Kasumi-1 (cell line): ENCODE measurements at regions not wholly inside any gene's neighbourhood (a gene's known extent, or its start where the extent isn't known, plus 50 kb on each side); places are given as distances from the start of the nearest gene placed in this dataset.
"Not testable (repeated sequence)": the region's sequence is repeated elsewhere in the genome, so short reads cannot be mapped to it uniquely, and the experiment has no call there.

Source experiments
- DNase-seq, 2 experiments: peaks; one replicate each; lab custom pipeline; 2025; lab: John Stamatoyannopoulos, UW

DNA sequence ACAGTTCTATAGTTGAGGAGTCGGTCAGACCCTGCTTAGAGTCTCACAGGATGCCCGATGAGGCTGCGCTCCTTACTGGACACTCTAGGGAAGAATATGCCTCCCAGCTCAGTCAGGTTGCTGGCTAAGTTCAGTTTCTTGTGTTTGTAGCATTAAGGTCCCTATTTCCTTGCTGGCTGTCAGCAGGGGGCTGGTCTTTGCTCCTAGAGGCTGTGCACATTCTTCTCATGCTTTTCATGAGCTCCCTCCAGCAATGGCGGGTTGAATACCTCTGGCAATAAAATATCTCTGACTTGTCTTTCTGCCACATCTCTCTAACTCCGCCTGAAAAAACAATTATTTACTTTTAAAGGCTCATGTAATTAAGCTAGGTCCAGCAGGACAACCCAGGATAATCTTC is 79.4 kb upstream of the DNAJC10 start:
- no peak for DNase-seq

DNA sequence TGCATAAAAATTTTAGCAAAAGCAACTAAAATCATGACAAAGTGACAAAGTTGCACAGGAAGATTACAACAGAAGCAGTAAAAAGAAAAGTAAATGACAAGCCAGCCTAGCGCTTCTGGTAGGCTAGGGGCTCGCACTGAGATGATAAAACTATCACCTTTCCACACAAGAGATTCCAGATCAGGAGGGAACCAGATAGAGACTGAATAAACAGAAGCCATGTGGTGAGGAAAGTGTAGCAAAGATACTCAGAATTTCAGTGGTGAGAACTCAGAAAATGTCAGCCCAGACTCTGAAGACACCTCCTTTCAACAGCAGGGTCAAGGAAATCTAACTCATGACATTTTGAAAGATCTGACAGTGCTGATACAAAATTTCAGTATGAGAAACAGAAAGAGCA is 77.4 kb upstream of the DNAJC10 start:
- DNase-seq = no peak

DNA sequence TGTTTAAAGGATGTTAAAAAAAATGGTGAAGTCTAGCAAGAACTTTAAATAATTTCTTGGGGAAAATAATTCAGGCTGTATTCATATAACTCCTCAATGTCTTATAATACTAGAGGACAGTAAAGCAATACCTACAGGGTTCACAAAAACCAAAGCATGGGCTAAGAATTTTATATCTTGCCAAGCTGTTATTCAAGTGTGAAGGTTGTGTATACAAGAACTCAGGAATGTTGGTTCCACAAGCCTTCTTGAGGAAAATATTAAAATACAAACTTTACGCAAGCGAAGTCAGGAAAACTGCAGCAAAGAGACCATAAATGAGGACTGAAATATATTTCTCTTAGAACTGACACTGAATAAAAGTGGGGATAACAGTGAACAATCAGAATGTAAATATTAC is 76.1 kb upstream of the DNAJC10 start:
- DNase-seq = no peak

DNA sequence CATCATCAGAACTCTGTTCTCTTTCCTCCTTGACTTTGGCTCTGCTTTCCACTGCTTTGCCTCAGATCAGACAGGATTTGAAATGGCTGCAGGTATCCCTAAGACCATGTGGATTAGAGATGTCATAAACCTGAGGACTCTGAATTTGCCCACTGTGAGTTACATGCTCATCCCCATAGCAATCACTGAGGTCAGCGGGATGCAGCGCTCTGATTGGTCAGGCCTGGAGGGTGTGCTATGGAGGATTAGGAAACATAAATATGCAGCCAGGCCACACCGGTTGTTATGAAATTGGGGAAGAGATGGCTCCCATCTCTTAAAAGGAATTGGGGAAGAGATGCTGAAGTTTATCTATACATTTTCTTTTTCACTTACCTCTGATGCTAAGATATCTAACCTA is 73.7 kb upstream of the DNAJC10 start:
- DNase-seq = peak; percentile 42 to 48

DNA sequence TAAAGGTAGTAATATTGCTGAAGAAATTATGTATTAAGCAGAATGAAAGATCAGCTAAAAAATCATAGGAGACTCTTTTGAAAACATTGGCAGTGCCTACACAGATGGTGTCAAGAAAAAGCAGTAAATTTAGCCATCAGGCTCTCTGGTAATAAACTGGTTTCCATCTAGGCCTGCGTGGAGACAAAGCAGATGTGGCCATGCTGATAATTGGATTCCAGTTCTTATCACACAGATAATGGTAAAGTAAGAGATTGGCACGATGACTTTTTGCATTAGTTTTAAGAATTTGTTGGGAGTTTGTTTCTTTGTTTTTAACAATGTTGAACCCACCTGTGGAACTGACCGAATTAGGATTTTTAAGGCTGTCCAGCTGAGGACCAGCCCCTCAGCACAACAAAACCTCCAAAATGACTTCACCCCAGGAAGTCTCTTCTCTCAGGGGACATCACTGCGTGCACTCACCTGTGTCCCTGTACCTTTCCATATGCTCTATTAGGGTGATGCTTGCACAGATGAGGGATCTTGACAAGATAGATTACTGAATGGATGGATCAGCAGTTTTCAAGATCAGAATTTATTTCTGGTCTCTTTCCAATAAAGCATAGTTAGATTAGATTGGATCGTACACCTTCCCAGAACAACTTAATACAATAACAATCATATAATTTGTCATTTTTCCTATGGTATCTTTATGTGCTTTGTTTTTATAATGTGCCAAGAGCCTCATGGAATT is 69.1 kb upstream of the DNAJC10 start:
- no peak for DNase-seq

DNA sequence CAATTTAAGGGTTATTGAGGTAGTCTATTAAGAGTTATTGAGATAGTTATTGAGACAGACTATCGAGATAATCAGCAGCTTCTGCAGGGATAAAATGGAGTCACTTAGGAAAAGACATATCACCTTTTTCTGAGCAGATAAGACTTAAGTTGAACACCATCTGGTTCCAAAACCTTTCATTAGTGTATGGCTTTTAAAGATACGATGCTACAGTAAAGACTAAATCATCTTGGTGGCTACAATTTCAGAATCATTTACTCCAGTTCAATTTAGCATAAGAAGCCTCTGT is 68.6 kb upstream of the DNAJC10 start:
- no peak for DNase-seq

DNA sequence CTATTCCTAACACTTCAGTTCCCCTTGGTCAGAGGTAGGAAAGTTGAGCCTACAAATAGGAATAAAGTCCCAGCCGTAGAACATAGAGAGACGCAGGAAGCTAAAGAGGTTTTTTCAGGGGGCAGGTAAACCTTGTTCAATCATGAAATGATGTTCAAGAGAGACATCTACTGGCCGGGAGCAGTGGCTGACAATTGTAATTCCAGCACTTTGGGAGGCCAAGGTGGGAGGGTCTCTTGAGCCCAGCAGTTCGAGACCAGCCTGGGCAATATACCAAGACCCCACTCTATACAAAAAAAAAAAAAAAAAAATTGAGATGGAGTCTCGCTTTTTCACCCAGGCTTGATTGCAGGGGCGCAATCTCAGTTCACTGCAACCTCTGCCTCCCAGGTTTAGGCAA is 66.7 kb upstream of the DNAJC10 start:
- DNase-seq = peak; percentile 52 to 72

DNA sequence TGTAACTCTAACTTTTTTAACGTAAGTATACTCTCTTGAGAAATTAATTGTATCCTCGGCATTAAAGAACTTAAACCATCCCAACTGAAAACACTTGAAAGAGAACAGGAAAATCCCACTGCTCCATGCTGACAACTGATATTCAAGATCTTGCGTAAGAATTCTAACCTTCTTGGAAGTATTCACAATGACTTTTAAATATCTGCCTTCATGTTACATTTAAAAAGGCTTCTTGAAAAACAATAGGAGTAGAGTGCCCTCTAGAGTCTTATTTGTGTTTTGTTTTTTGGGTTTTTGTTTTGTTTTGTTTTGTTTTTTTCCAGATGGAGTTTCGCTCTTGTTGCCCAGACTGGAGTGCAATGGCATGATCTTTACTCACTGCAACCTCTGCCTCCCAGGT is 65.4 kb upstream of the DNAJC10 start:
- peak; percentile 87 to 92 for DNase-seq

DNA sequence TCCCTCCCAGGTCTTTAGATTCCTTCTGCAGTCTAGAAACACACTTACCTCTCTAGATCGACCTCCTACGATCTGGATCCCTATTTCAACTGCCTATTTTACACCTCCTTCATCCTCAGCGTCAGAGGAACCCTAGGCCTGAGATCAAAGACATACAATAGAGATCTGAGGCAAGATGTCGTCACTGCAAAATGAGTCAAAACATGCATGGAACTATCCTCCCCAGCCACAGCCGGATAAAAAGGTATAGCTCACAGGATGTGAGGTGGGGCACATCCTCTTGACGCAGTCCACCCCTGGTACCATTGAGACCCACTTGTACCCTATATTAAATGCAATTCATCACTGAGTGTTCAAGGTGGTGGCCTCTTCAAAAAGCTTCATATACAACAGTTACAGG is 63.7 kb upstream of the DNAJC10 start:
- no peak for DNase-seq

DNA sequence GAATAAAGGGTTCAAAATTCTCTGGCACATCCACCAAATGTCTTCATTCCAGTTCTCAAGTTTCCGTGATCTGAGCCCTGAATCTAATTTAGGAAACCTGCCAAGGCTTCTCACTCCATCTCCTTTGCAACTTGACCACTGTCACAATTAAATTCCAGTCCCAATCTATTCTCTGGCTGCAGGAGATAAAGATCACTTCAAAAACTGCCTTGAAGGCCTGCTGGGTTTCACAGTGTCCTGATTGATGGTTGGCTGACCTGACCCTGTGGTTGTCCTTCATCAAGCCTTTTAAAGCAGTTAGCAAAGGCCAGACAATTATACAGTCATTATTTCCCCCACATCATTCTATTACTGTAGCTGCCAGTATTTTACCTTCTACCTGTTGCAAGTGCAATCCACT is 60.3 kb upstream of the DNAJC10 start:
- no peak for DNase-seq

DNA sequence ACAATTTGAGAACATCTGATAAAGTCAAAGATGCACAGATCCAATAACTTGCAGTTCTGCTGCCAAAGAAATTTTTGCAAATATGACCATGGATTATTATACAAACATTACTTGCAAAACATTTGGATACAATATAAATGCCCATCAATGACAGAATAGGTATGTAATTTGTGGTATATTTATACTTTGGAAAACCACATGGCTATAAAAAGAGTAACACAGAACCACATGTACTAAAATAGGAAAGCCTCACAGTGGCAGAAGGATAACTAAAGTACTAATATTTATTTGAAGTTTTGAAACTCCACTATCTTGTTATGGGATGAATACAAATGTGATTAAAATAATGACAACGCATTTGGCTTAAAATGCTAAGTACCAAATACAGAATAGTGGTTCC is 51.8 kb upstream of the DNAJC10 start:
- no peak for DNase-seq

DNA sequence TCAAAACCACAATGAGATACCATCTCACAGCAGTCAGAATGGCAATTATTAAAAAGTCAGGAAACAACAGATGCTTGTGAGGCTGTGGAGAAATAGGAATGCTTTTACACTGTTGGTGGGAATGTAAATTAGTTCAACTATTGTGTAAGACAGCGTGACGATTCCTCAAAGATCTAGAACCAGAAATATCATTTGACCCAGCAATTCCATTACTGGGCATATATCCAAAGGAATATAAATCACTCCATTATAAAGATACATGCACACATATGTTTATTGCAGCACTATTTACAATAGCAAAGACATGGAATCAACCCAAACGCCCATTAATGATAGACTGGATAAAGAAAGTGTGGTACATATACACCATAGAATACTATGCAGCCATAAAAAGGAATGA is 50.6 kb upstream of the DNAJC10 start:
- DNase-seq = not testable (repeated sequence)
